Caki2 (cell line): ENCODE measurements at regions not wholly inside any gene's neighbourhood (a gene's known extent, or its start where the extent isn't known, plus 50 kb on each side); places are given as distances from the start of the nearest gene placed in this dataset.
"Not testable (repeated sequence)": the region's sequence is repeated elsewhere in the genome, so short reads cannot be mapped to it uniquely, and the experiment has no call there.

Source experiments
- DNase-seq: peaks from one replicate; pipeline ENCODE4 v3.0.0-alpha.2; 2015; ENCODE audit warnings: low read depth
- in situ Hi-C: cut with HindIII; loops from 2 replicates; pipeline ENCODE4 v1.10.0; 2016; ENCODE audit warnings: low sequenced_read_pairs, low pct_unique_long_range_greater_than_20kb, mixed read lengths

DNA sequence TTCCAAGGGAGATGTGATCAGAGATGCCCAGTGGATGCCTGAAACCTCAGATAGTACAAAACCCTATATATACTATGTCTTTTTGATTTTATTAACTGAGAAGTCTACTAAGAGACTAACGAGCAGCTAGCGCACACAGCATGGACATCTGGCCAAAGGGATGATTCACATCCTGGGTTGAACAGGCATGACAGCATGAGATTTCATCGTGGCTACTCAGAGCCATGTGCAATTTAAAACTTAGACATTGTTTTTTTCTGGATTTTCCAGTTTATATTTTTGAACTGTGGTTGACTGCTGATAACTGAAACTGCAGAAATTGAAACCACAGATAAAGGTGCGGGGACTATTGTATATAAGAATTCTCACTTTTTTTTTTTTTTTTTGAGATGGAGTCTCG is 2252.9 kb upstream of the AGA start:
- in situ Hi-C loops = no loop called here
- DNase-seq = no peak

GRCh38 chr4:179698321-179698720 is 2256.1 kb upstream of the AGA start:
- no peak for DNase-seq
- in situ Hi-C loops = no loop called here

DNA sequence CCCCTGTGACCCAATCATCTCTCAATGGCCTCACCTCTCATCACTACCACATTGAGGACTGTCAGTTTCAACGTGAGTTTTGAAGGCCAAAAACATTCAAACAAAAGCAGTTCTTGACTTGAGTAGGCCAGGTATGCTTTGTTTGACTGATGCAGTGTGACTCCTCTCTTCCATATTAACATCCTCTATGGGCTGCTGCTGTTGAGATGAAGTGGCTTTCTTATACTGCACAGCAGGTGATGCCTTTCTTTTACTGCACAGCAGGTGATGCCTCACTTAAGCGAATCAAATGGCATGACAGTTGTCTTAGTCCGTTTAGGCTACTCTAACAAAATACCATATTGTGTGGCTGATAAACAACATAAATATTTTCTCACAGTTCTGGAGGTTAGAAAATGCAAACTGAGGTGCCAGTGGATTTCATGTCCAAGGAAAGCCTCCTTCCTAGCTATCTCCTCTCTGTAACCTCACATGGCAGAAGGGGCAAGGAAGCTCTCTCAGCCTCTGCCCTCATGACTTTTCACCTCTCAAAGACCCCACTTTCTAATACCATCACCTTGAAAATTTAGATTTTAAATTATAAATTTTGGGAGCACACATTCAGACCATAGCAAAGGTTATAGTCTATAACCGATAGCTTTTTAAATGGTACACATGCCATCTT is 2267.9 kb upstream of the AGA start:
- no peak for DNase-seq
- in situ Hi-C loops = no loop called here

GRCh38 chr4:179719766-179720450 is 2277.7 kb upstream of the AGA start:
- DNase-seq = no peak
- in situ Hi-C loops = no loop called here

DNA sequence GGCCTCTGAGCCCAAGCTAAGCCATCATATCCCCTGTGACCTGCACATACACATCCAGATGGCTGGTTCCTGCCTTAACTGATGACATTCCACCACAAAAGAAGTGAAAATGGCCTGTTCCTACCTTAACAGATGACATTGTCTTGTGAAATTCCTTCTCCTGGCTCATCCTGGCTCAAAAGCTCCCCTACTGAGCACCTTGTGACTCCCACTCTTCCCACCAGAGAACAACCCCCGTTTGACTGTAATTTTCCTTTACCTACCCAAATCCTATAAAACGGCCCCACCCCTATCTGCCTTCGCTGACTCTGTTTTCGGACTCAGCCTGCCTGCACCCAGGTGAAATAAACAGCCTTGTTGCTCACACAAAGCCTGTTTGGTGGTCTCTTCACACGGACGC is 2284.3 kb upstream of the AGA start:
- in situ Hi-C loops, DNase-seq: not testable (repeated sequence)

DNA sequence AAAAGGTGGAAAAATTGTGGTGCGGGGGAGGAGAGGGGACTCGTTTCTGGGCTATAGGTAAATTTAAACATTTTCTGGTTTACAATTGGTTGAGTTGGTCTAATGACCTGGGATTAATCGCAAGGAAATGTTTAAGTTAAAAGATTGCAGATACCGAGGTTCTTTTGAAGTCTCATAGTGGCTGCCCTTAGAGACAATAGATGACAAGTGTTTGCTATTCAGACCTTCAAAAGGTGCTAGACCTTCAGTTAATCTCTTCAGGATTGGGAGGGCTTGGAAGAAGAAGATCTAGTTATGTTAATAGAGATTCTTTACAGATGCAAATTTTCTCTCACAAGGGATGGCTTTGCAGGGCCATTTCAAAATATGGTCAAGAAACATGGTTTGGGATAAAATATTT is 2286.1 kb upstream of the AGA start:
- in situ Hi-C loops = no loop called here
- no peak for DNase-seq

- not testable (repeated sequence) for DNase-seq
Measured at GRCh38 chr4:179736820-179737219, 2294.6 kb upstream of the AGA start.

GRCh38 chr4:179738822-179739221 is 2296.6 kb upstream of the AGA start:
- in situ Hi-C loops = no loop called here
- DNase-seq = no peak

More at GRCh38 chr4:179736820-179737219, 2294.6 kb upstream of the AGA start:
- in situ Hi-C loops = not testable (repeated sequence)

DNA sequence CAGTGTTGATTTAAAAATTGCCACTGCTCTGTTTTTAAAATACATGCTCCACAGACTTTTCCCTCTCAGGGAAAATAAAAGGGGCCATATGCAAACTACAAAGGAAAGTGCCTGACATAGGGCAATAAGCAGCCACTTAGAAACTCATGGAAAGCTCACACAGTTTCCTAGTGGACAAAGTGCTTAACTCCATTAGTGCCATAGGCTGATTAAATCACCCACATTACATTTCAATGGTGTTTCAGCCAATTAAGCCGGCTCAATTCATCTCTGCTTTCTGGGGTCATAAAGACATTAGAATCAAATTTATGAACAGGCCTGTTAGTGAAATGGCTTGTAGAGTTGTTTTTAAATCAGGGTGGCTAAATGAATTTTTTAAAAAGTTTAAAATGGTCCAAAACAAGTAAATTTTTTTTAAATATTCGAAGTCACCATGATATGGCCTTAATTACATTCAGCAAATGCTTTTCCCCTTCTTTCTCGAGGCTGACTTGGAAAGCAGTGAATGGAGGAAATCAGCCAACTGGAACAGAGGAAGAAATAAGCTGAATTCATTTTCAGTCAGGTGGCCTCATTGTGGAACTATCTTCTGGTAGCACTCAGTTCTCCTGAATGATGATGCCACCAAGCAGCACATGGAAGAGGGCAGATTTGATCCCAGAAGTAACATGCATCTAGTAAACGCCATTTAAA is 2305.1 kb upstream of the AGA start:
- no peak for DNase-seq
- in situ Hi-C loops = no loop called here

DNA sequence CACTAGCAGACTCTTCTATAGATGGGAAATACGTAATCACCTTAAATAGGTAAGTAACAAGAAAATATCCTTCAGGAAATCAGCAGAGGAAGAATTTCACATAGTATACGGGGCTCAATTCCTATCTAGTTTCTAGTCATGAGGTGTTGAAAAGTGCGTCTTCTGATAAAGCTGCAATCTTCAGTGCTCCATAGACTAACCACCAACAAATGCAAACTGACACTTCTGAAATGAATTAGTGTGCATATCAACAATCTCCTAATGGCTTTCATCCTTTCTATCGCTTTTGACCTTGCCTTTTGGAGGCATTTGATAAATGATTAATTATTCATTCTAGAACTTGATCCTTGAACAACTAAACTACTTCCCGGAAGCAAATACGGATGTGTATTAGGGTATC is 2306.6 kb upstream of the AGA start:
- in situ Hi-C loops = no loop called here

GRCh38 chr4:179750374-179750773 is 2308.1 kb upstream of the AGA start:
- DNase-seq = no peak
- in situ Hi-C loops = no loop called here

More for the DNA sequence above, 2306.6 kb upstream of the AGA start:
- DNase-seq = no peak

- DNase-seq = no peak
- in situ Hi-C loops = no loop called here
Measured at GRCh38 chr4:179751669-179752068, 2309.4 kb upstream of the AGA start.

DNA sequence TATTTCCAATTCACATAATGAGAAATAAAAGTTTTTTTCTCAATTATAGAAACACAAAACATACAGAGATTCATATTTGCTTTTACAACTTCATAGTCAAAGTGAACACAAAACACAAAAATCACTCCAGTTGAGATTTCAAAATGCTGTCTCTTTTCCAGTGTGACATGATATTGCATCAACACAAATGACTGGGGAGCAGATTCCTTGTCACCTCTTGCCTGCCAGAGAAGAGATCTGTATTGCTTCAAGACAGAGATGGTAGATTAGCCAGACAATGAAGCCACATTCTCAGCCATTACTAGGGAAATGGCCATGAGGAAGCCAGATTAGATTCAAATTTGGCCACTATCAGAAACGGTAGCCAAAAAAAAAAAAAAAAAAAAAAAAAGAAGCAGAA is 2313.1 kb upstream of the AGA start:
- no peak for DNase-seq
- in situ Hi-C loops = no loop called here

DNA sequence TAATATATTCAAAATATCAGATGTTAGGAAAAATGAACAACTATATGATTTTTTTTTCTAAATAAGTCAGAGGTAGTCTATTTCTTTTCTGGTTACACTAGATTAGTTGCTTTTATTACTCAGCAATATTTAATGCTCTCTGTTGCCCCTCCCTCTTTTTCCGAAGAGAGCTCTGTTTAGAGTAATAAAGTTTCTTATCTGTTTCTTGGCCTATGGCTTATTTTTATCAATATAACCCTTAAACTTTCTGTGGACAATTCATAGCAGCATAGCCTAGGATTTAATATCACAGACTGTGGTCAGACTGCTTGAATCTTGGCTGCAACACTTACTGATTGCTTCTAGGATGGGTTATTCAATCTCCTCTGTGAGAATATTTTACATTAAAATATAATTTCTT is 2315.4 kb upstream of the AGA start:
- DNase-seq = no peak
- in situ Hi-C loops = no loop called here

DNA sequence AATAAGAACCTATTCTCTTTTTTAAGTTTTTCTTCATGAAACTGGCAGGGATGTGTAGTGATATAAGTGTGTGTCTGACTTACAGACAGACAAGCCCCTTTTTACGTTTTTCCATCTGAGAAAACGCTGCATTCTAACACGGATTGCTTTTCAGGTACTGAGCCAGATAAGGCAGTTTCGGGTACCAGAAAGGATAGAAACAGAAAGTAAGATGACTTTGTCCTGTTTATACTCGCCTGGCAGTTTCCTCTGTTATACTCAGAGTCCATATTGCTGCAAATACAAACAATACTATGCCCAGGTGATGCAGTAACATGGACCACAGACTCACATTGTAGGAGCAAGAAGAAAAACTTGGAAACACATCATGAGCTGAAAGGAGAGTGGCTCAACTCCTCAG is 2320.6 kb upstream of the AGA start:
- no peak for DNase-seq
- in situ Hi-C loops = no loop called here

- in situ Hi-C loops = no loop called here
- DNase-seq = no peak
Measured at GRCh38 chr4:179766938-179767337, 2324.7 kb upstream of the AGA start.

- in situ Hi-C loops = no loop called here
- no peak for DNase-seq
Measured at GRCh38 chr4:179768996-179769395, 2326.8 kb upstream of the AGA start.

DNA sequence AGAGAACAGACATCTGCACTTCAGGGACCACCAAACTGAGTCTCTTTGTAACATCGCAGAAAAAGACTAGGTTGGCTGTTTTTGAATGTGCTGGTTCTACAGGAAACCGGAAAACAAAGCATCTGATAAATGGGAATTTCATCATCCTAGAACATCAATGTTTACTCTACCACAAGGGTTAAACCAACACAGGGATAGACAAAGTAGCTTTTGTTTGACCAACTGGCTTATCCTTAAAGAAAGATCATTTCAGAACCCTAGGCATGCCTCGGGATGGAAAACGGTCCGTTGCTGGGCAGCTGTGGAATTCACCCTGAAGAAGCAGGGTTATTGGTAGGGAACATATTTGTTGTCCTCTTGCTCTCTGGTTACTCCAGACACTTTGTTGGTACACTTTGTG is 2355.5 kb upstream of the AGA start:
- no peak for DNase-seq
- in situ Hi-C loops = no loop called here

- DNase-seq = no peak
- in situ Hi-C loops = no loop called here
Measured at GRCh38 chr4:179803857-179804256, 2361.6 kb upstream of the AGA start.

GRCh38 chr4:179804440-179804839 is 2362.2 kb upstream of the AGA start:
- in situ Hi-C loops = no loop called here
- no peak for DNase-seq
